ENCODE measurements at regions not wholly inside any gene's neighbourhood (a gene's known extent, or its start where the extent isn't known, plus 50 kb on each side); places are given as distances from the start of the nearest gene placed in this dataset.

- Mint-ChIP-seq H3K4me1 (no peaks in the 10 kb centered on the region), H3K9me3 (peaks cover 0 to 5% of the 10 kb centered on the region in 2 donors), H3K4me3 (no peak overlapping the region), H3K36me3 (no peaks in the 10 kb centered on the region), H3K27me3 (ENCODE audit: low read depth in 2 of 2) (no peaks in the 10 kb centered on the region), H3K27ac (no peak overlapping the region)
- ATAC-seq (no peak), DNase-seq (no peak)
- H3K9me3 ChIP-seq (ENCODE audit: control insufficient read depth, insufficient read depth, low read length) = peaks cover 5% of the 10 kb centered on the region
- TF ChIP-seq, protein P1, sequence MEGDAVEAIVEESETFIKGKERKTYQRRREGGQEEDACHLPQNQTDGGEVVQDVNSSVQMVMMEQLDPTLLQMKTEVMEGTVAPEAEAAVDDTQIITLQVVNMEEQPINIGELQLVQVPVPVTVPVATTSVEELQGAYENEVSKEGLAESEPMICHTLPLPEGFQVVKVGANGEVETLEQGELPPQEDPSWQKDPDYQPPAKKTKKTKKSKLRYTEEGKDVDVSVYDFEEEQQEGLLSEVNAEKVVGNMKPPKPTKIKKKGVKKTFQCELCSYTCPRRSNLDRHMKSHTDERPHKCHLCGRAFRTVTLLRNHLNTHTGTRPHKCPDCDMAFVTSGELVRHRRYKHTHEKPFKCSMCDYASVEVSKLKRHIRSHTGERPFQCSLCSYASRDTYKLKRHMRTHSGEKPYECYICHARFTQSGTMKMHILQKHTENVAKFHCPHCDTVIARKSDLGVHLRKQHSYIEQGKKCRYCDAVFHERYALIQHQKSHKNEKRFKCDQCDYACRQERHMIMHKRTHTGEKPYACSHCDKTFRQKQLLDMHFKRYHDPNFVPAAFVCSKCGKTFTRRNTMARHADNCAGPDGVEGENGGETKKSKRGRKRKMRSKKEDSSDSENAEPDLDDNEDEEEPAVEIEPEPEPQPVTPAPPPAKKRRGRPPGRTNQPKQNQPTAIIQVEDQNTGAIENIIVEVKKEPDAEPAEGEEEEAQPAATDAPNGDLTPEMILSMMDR (IDR thresholded peaks at IDR 0.05) = no peak
- H3K36me3 ChIP-seq (ENCODE audit: control insufficient read depth, insufficient read depth, low read length) = no peaks in the 10 kb centered on the region
- intact Hi-C loops (cut with micrococcal nuclease) = no loop called here
- no peaks in the 10 kb centered on the region for H3K4me1 ChIP-seq (ENCODE audit: control insufficient read depth, insufficient read depth, low read length)
- H3K27ac ChIP-seq (ENCODE audit: low read length) = no peak overlapping the region
- no peak overlapping the region for H3K4me3 ChIP-seq (ENCODE audit: low read length)
- no peaks in the 10 kb centered on the region for H3K27me3 ChIP-seq (ENCODE audit: control insufficient read depth, insufficient read depth, low read length)
- no CpG with 5 or more reads among the region's 1 CpG for WGBS (ENCODE audit: insufficient coverage)
Measured at GRCh38 chr9:79104216-79104615, 467.5 kb upstream of the TLE4 start.

- no peaks in the 10 kb centered on the region for H3K4me1 ChIP-seq (ENCODE audit: control insufficient read depth, insufficient read depth, low read length)
- H3K9me3 ChIP-seq (ENCODE audit: control insufficient read depth, insufficient read depth, low read length) = peaks cover 5% of the 10 kb centered on the region
- WGBS (ENCODE audit: insufficient coverage) = 94% methylated on average over 2 of the region's 2 CpGs
- Mint-ChIP-seq H3K4me1 (no peaks in the 10 kb centered on the region), H3K27ac (no peak overlapping the region), H3K36me3 (no peaks in the 10 kb centered on the region), H3K9me3 (peaks cover 0 to 5% of the 10 kb centered on the region in 2 donors), H3K4me3 (no peak overlapping the region), H3K27me3 (ENCODE audit: low read depth in 2 of 2) (no peaks in the 10 kb centered on the region)
- H3K27ac ChIP-seq (ENCODE audit: low read length) = no peak overlapping the region
- H3K36me3 ChIP-seq (ENCODE audit: control insufficient read depth, insufficient read depth, low read length) = no peaks in the 10 kb centered on the region
- no peak for DNase-seq
- H3K4me3 ChIP-seq (ENCODE audit: low read length) = no peak overlapping the region
- intact Hi-C loops (cut with micrococcal nuclease) = no loop called here
- no peak for ATAC-seq
- TF ChIP-seq, protein P1 (IDR thresholded peaks at IDR 0.05) = no peak
- no peaks in the 10 kb centered on the region for H3K27me3 ChIP-seq (ENCODE audit: control insufficient read depth, insufficient read depth, low read length)
Measured at GRCh38 chr9:79104951-79105350, 466.8 kb upstream of the TLE4 start.

DNA sequence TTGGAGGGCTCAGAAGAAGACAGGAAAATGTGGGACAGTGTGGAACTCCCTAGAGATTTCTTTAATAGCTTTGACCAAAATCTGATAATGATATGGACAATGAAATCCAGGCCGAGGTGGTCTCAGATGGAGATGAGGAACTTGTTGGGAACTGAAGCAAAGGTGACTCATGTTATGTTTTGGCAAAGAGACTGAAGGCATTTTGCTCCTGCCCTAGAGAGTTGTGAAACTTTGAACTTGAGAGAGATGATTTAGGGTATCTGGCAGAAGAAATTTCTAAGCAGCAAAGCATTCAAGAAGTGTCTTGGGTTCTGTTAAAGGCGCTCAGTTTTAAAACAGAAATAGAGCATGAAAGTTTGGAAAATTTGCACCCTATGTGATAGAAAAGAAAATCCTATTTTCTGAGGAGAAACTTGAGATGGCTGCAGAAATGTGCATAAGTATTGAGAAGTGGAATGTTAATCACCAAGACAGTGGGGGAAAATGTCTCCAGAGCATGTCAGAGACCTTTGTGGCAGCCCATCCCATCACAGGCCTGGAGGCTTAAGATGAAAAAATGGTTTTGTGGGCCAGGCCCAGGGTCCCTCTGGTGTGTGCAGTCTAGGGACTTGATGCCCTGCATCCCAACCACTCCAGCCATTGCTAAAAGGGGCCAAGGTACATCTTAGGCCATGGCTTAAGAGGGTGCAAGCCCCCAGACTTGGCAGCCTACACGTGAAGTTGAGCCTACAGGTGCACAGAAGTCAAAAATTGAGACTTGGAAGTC is 463.7 kb upstream of the TLE4 start:
- no peak overlapping the region for H3K4me3 Mint-ChIP-seq
- H3K4me3 ChIP-seq (ENCODE audit: low read length) = no peak overlapping the region
- H3K27ac Mint-ChIP-seq = no peak overlapping the region
- H3K4me1 ChIP-seq (ENCODE audit: control insufficient read depth, insufficient read depth, low read length) = no peaks in the 10 kb centered on the region
- DNase-seq (no peak), ATAC-seq (no peak)
- intact Hi-C loops (cut with micrococcal nuclease) = no loop called here
- no peaks in the 10 kb centered on the region for H3K27me3 ChIP-seq (ENCODE audit: control insufficient read depth, insufficient read depth, low read length)
- H3K27me3 Mint-ChIP-seq (ENCODE audit: low read depth in 2 of 2) = no peaks in the 10 kb centered on the region
- peaks cover 5% of the 10 kb centered on the region for H3K9me3 ChIP-seq (ENCODE audit: control insufficient read depth, insufficient read depth, low read length)
- TF ChIP-seq, protein P1 (IDR thresholded peaks at IDR 0.05) = no peak
- no peaks in the 10 kb centered on the region for H3K4me1 Mint-ChIP-seq
- H3K36me3 ChIP-seq (ENCODE audit: control insufficient read depth, insufficient read depth, low read length) = no peaks in the 10 kb centered on the region
- no peak overlapping the region for H3K27ac ChIP-seq (ENCODE audit: low read length)
- H3K36me3 Mint-ChIP-seq = no peaks in the 10 kb centered on the region
- peaks cover under 1 to 5% of the 10 kb centered on the region in 2 donors for H3K9me3 Mint-ChIP-seq
- WGBS (ENCODE audit: insufficient coverage) = 82% methylated on average over 3 of the region's 3 CpGs

GRCh38 chr9:79111653-79112052 is 460.1 kb upstream of the TLE4 start:
- intact Hi-C loops (cut with micrococcal nuclease) = no loop called here
- no peaks in the 10 kb centered on the region for H3K4me1 Mint-ChIP-seq
- H3K27me3 Mint-ChIP-seq (ENCODE audit: low read depth in 2 of 2) = peaks cover 0 to 3% of the 10 kb centered on the region in 2 donors
- Histone ChIP-seq H3K4me1 (ENCODE audit: control insufficient read depth, insufficient read depth, low read length) (no peaks in the 10 kb centered on the region), H3K27ac (ENCODE audit: low read length) (no peak overlapping the region), H3K9me3 (ENCODE audit: control insufficient read depth, insufficient read depth, low read length) (peaks cover 5% of the 10 kb centered on the region), H3K4me3 (ENCODE audit: low read length) (no peak overlapping the region), H3K27me3 (ENCODE audit: control insufficient read depth, insufficient read depth, low read length) (no peaks in the 10 kb centered on the region), H3K36me3 (ENCODE audit: control insufficient read depth, insufficient read depth, low read length) (no peaks in the 10 kb centered on the region)
- WGBS (ENCODE audit: insufficient coverage) = 91% methylated on average over 4 of the region's 4 CpGs
- TF ChIP-seq, protein P1 (IDR thresholded peaks at IDR 0.05) = no peak
- H3K9me3 Mint-ChIP-seq = peaks cover 2 to 5% of the 10 kb centered on the region in 2 donors
- H3K36me3 Mint-ChIP-seq = no peaks in the 10 kb centered on the region
- H3K27ac Mint-ChIP-seq = no peak overlapping the region
- no peak for DNase-seq
- ATAC-seq = no peak
- no peak overlapping the region for H3K4me3 Mint-ChIP-seq
